Retinal pigment epithelial cell (primary cell): ENCODE measurements at regions not wholly inside any gene's neighbourhood (a gene's known extent, or its start where the extent isn't known, plus 50 kb on each side); places are given as distances from the start of the nearest gene placed in this dataset.

Experiments used
- DNase-seq: peaks from one replicate; pipeline ENCODE4 v3.0.0-alpha.2; 2010; ENCODE audit warnings: low read depth
- H3K4me3 ChIP-seq: 2 replicates; pipeline ENCODE4 v1.5.1; 2011; ENCODE audit warnings: mild to moderate bottlenecking, low read length, control low read depth, moderate library complexity
- CTCF ChIP-seq: conservative IDR thresholded peaks from 2 replicates; pipeline ENCODE4 v1.5.1; 2011; ENCODE audit warnings: low read depth, low read length, control low read depth, inconsistent platforms

DNA sequence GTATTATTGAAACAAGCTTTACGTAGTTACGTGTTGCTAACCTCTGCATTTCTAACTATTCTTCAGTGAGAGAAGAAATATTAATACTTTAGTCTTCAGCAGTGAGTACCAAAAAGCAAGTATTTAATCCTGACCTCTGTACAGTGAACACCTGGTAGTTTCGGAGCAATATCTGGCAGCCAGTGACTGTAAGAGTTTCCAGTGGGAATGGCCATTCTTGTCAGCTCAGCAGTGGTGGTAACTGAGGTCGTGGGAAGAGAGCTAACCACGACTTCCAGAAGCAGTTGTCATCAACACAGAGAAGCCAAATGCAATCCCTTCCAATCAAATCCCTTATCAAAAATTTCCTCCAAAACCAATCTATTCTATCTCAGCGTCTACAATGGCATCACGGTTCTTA is 1500.2 kb upstream of the FLRT2 start:
- no peak overlapping the region for H3K4me3 ChIP-seq
- DNase-seq = no peak
- no peak for TF ChIP-seq CTCF

GRCh38 chr14:84036840-84037239 is 1493.1 kb upstream of the FLRT2 start:
- DNase-seq = no peak
- TF ChIP-seq CTCF = no peak
- no peak overlapping the region for H3K4me3 ChIP-seq

GRCh38 chr14:84037593-84037992 is 1492.4 kb upstream of the FLRT2 start:
- no peak overlapping the region for H3K4me3 ChIP-seq
- no peak for TF ChIP-seq CTCF
- DNase-seq = no peak

DNA sequence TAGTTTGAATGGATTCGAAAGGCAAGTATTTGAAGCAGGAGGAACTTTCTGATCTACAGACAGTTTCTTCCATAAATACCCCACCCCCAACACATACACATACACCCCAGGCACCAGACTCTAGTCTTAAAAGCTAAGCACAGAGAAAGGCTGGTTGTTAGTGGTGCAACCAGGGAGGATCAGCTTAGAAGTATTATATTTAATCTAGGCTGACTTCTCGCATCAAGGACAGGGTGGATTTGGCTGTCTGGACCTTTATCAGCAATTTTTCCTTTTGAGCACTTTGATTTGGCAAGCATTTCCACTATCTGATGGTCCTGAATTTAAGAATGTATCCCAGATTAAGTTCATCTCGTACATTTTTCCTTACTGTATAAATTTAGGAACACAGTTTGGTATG is 1489.8 kb upstream of the FLRT2 start:
- DNase-seq = no peak
- no peak overlapping the region for H3K4me3 ChIP-seq
- TF ChIP-seq CTCF = no peak

DNA sequence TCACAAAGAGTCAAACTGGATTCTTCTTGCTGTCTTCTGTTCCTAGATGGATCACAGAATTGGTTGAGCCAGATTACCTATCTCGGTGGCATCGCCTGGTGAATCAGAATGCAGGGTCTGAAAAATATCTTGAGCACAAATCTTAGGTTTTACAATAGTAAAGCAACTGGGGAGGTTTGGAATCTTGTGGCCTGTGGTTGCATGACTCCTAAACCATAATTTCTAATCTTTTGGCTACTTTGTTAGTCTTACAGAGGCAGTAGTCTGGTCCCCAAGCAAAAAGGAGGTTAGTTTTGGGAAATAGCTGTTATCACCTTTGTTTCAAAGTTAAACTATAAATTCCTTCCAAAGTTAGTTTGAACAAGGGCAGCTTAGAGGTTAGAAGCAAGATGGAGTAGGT is 1488.5 kb upstream of the FLRT2 start:
- no peak for DNase-seq
- no peak overlapping the region for H3K4me3 ChIP-seq
- TF ChIP-seq CTCF = no peak

DNA sequence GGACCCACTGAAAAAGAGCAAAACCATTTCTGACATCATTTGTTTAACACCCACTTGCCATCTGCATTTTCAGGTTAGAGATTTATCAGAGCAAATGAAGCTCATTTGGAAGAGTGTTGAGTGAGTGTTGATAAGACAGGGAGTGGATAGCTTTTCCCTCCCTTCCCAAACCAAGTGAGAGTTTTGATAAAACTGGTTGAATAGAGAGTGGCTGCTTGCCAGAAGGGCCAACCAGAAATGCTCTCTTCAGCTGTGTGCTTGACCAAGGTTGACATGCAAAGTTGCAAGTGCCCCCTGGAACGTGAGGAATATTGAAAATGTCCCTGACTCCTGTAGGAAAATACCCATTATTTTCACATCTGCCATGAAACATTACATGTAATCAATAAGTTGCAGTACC is 1487.0 kb upstream of the FLRT2 start:
- H3K4me3 ChIP-seq = no peak overlapping the region
- DNase-seq = no peak
- no peak for TF ChIP-seq CTCF

DNA sequence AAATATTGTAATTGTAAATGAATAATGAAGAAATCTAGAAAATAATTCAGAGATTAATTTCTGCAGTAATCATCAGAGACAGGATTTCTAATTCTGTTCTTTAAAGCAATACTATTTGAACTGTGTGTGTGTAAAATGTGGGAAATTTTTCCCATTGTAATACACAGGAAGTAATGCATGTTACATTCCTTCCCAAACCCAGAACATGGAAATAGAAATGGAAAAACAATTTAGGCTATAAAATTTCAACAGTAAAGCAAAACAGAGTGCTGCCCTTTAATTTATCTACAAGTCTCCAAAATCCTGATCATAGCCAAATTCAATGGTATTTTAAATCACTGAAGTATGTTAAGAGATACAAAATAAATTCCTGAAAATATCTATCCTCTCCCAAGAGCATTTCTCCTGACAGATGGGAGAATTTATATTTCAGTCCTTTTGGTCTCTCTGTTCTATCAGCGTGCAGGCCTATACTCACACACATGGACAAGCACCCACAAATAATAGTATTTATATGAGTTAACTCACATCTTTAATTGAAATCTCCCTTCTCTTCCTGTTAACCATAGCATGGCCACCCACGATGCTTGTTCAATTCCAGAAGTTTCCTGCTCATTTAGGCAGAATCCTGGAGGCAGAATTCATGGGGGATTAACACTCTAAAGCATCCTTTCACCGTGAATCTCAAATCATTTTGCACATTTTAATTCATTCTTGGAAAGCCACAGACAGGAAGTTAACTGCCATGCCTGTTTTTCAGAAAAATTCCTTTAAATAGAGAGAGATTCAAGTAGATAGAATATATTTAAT is 1465.4 kb upstream of the FLRT2 start:
- no peak for TF ChIP-seq CTCF
- no peak for DNase-seq
- H3K4me3 ChIP-seq = no peak overlapping the region
